ENCODE measurements at regions not wholly inside any gene's neighbourhood (a gene's known extent, or its start where the extent isn't known, plus 50 kb on each side); places are given as distances from the start of the nearest gene placed in this dataset.

DNA sequence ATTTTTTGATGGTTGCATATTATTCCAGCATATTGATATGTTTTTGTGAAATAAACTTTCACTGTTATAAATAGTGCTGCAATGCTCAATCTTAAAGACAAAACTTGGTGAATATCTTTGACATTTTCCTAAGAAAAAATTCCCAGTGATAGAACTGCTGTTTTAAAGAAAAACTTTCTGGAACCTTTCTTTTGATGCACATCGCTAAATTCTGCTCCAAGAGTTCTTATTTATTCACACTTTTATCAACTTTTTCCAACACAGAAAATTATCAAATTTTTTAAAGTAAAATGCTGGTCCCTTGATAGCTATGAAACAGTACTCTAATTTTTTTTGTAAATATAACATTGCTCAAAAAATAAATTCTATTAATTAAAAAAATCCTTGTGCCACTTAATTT lies 196.6 kb downstream of the HS3ST3A1 start:
- no peak for FAIRE-seq

DNA sequence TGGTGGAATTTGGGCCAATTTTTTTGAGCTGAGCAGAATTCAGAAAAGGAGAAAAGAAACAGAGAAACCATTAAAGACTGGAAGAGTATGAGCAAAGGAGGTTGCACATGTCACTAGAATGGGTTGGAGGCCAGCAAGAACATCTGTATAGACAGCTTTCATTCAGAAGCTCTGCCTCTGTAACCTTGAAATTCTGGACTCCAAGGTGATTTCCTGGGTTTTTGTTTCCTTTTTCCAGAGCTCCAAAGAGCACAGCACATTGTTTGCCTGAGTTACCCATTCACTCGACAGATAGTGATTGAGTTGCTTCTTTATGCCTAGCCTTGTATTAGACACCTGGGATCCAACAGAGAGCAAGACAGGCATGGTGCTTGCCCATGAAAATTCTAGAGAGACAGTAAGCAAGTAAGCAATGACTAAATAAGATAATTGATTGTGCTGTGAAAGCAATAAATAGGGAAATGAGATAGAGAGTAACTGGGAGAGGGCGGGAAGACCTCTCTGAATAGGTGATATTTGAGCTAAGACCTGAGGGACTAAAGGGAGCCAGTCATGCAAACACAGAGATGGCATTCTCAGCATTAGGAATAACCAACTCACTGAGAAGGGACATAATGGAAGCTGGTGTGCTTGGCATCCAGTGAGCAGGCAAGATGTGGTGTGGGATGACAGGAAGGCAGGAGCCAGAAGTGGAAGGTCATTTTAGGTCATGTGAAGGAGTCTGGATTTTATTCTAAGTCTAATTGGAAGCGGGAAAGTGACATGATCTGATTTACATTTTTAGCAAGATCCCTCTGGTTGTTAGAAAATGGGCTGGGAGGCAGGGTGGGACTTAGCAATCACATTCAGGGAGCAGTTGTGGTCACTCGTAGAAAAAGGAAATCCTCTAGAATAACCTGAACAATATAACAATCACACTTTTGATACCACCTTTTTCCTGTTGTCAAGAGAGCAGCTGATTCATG lies 197.5 kb downstream of the HS3ST3A1 start:
- FAIRE-seq: no peak

DNA sequence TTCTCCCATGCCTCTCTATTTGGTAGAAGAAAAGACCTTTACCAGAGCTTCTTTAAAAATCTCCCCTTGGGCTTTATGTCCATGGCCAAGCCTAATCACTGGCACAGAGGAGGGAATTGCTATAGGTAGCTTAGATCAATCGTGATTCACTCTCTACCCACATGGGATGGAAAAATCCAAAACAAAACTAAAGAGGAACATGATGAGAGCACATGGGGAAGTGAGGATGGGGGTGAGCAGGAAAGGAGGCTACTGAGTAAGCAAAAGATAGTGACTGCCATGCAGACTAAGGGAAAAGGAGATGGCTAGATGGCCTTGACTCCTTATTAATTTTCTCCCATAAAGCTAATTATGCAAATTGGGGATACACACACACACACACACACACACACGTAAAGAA lies 201.2 kb downstream of the HS3ST3A1 start:
- no peak for FAIRE-seq

DNA sequence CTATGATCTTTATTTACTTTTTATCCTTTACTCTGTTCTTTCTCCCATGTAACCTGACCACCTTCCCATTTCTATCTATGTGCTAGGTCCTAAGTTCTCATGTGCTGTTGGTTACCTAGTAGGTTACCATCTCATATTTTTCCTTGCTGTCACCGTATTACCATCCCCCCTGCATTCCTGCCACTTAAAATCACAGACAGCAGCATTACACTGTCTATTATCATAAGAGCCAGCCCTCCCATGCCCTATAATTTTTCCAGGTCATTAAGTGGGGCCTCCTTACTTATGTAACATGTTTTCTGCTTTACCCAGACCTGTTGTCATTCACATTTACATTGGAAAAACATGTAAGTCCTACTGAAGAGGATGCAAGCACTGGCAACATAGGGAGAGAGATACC lies 202.9 kb downstream of the HS3ST3A1 start:
- no peak for FAIRE-seq

DNA sequence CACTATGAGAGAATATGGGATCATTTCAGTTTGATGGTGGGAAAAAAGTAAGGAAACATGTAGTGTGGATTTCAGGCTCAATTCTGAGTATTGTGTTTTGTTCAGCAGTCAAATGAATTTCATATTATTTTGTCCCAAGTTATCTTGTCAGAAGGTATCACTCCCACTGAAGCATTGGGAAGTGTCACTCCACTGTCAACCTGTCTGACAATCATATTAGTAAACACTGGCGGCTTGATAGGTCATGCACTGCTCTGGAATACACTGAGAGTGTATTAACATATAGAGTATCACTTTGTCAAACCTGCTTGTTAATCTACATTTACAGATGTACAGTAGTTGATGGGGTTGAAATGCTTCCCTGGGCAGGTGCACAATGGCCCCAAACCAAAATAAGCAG lies 203.6 kb downstream of the HS3ST3A1 start:
- no peak for FAIRE-seq

DNA sequence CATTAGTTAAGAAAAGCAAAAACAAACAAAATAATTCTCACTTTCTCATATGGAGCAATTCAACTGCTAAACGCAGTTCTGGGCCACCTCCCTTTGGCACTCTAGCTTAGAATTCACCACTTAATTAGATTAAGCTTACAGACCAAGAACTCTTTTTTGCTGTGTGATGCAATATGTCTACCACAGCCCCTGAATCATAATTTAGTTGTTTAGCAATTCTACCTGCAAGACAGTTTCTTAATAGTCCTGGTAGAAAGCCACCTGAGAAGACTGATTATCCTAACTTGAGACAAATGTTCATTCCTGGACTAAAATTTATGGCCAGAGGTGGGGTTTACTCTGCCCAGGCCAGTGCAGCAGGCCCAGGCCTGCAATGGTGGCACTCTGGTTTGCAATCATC lies 205.9 kb downstream of the HS3ST3A1 start:
- FAIRE-seq: no peak

DNA sequence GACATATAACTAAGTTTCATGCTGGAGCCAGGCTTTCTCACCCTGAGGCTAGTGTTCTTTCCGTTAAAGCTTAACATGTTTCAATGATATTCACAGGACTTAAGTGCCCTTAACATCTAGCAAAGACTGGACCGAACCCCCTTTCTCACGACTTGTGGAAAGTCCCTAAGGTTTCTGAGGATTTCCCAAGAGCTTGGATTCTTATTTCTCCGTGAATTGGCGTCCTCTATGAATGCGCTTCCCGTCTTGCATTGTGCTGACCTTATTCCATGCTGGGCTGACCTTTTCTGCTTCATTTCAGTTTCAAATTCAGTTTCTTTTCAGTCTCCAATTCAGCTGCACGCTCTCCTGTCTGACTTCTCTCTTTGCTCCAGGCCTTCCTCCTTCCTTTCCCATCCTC lies 206.4 kb downstream of the HS3ST3A1 start:
- no peak for FAIRE-seq

DNA sequence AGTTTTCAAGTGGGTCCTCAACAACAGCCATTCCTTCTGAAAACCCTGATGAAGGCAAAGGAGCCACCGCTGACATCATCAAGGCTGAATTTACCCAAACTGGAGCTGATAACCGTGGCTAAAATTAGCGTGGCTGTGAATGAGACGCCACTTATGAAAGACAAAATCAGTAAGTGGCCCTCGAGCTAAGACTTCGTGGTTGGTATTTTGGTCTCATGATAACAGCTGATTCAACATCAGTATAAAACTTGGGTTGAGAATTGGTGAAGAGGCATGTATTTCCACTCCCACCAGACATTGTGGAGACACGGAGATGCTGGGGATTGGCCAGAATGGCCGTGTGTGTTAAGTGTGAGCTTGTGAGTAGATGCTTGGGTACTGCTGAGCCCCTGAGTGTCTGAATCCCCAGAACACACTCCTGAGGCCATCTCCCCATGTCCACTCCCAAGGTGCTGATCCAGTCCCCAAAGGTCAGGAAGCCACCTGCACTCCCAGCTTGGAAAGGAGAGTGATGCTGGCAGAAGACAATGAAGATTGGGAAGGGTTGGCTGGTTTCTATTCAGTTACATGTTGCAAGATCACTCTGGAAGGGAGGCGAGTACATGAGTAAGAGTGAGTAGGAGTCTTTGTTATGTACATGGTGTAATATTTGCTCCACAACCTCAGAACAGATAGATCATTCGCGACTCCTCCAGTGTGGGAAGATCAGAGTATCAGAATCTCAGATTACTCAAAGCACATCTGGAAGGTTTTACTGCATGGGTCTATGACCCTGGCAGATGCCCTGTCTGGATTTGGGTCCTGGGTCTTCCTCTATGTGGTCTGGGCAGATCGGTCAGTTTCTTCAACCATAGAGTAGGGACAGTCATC lies 207.7 kb downstream of the HS3ST3A1 start:
- FAIRE-seq: no peak

DNA sequence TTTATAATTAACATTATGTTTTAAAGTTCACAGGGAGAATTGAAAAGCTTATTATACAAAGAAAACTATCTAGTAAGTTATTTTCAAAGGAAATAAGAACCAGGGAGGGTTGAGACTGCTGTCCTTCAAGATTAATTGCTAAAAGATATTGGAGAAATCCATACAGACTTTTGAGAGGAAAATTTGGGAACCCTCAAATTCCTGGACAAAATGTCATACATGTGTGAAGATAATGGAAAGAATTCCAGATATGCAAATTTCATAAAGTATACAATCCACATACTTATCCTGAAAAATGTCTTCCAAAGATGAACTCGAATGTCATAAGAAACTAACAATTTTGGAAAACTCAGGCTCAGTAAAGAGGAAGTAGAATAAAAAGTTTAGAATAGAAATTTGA lies 213.8 kb downstream of the HS3ST3A1 start:
- no peak for FAIRE-seq

DNA sequence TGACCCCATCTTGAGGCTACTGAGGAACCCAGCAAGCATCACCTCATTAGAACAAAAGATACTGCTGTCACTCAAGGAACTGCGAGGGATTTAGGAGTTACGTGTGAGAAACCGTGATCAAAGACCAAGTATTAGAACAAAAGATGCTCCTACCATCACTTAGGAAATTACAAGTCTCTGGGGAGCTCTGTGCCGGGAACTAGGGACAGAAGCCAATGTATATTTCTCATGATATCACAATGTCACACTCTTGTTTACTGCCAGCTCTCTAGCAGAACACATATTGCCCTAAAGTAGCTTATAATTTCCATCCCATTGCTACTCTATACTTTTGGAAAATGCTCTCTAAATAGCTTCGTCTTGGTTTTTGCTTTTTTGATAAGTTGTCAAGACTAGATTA lies 214.5 kb downstream of the HS3ST3A1 start:
- no peak for FAIRE-seq

DNA sequence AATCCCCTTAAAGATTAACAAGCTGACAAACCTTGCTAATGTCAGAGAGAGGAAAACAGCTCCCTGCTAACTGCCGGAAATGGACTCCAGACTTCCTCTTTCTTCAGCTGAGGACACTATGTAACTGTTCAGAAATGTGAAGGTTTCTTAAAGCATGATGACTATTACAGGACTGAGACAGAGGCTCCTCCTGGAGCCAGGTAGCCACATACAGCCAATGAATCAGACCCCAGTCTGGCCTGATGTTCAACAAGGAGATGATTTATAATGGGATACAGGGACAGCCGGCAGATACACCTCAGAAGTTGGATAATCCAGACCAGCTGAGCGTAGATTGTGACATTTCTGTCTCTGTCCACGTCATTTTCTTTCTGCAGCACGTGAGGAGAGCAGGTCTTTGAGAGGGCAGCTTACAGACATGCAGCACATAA lies 216.2 kb downstream of the HS3ST3A1 start:
- FAIRE-seq: no peak

DNA sequence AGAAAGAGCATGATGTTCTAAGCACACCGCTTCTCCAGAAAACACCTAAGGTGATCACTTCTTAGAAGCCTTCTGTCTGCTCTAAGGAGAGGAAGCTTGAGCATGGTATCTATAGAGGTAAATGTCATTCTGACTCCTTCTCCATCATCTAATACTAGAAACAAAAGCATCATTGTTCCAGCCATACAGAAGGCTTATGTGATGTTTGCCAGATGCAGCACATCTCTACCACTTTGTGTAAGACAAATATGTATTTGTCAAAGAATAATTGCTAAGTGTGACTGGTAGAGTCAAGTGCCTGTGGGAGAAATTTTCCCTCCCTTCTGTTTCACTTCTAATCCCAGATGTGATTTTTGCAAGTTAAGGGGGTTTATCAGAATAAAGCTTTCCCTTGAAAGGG lies 217.1 kb downstream of the HS3ST3A1 start:
- no peak for FAIRE-seq

DNA sequence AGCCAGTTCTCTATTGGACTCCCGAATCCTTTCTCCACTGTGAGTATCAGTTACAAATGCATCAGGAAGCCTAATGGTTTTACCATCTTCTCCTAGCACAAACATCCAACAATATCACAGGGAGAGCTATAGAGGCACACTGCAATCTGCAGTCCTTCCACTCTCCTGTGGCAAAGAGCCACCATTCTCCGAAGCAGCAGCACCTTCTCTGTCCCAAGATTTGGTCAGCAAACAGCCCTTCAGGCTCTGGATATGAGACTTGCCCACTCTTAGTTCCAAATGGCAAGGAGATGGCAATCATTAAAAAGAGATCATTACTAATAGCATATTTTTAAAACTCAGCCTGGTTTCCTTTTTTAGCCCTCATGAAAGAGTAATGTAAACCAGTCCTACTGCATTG lies 223.4 kb downstream of the HS3ST3A1 start:
- no peak for FAIRE-seq

DNA sequence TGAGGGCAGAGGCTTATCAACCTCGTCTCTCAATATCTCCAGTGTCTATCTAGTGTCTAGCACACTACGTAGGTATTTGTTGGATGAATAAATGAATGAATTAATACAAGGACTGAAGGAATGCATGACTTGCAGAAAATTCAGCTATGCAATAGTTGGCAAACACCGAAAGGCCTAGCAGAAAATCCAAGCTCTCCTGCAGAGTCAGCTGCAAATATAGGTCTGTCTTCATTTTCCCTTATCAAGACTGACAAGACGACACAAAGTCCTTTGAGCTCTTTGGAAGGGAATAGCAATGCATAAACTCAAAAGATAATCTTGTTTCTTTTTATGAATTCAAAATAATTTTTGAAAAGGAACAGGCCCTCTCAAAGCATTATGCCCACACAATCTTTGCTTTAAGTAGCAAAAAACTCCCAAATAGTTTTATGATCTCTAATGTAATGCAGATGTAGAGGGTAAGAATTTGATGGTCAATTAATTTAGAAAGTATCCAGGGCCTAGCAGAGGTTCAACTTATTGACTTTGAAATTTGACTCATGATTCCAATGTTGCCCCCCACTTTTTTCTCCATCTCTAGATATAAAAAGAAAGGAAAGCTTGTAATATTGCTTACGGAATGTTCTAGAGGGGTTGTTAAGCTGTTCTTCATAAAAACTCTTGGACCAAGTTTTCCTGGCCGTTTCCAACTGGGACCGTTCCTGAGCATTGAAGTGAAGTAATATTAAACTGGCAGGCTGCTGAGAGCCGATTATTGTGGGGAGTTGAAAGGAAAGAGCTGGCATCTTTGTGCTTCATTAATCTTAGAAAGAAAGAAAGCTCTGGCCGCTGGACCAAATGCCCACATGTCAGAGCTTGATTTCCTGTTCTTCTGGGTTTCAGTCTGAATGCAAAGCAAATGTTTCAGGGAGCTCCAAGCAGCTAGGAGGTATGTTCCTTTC lies 227.3 kb downstream of the HS3ST3A1 start:
- FAIRE-seq: no peak

DNA sequence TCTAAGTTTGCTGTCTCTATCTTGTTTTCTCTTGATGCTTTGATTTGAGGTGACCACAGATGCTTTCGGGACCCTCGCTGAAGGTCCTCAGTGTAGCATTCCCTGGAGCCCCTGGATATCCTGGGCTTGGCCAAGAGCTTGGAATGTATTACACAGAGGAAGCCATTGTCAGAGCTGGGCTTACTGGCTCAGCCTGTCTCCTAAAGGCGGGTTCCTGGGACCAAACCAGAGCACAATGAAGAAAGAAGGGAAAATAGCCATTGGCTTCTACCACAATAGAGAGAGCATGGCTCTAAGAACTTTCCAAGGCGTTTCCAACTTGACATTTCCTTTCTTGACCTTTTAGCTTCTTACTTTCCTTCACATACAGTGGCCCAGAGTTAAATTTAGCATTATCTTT lies 229.3 kb downstream of the HS3ST3A1 start:
- no peak for FAIRE-seq

DNA sequence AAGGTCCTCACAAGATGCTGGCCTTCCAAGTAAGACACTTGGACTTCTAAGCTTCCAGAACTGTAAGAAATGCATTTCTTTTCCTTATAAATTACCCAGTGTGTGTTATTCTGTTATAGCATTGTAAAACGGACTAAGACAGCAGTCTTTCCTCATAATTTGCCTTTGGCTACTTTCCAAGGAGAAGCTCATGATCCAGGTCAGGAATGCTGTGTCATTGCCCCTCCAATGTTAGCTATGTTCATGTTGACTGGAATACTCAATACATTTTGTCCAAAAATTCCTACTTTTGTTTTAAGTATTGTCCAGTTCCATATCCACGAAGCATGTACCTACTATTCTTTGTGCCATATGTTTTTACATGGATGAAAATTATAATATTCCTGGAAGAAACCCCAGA lies 234.6 kb downstream of the HS3ST3A1 start:
- no peak for FAIRE-seq

DNA sequence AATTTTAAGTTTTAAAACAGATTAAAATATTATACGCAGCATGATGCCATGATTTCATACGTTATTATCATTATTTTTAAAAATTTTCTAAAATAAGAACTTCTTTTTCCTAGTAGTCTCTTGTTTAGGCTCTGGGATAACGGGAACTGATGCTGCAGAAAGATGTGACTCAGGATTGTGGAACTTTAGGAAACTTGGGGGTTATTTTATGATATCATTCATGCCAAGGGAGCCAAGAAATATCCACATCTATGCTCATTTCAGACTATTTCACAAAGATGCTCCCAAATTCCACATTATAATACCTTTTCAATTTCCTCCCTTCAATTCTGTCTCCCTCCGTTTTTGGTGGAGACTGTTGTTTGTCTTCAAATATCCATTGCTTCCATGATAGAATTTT lies 236.4 kb downstream of the HS3ST3A1 start:
- FAIRE-seq: no peak

DNA sequence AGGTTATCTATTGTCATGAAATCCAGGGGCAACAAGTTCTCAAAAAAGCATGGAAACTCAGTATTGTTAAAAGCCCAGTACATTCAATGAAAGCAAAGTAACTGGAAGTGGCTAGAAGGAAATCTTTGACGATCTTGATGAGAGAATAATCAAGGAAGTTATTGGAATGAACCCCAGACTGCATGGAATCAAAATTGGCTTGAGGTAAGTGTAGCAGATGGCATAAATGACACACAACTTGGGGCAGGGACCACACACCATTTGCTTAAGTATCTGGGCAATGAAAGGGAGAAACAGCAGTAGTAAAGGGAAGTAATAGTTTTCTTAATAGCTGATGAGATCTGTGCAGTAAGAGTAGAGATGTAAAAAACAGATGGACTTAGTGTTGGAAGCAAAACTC lies 238.0 kb downstream of the HS3ST3A1 start:
- FAIRE-seq: no peak

DNA sequence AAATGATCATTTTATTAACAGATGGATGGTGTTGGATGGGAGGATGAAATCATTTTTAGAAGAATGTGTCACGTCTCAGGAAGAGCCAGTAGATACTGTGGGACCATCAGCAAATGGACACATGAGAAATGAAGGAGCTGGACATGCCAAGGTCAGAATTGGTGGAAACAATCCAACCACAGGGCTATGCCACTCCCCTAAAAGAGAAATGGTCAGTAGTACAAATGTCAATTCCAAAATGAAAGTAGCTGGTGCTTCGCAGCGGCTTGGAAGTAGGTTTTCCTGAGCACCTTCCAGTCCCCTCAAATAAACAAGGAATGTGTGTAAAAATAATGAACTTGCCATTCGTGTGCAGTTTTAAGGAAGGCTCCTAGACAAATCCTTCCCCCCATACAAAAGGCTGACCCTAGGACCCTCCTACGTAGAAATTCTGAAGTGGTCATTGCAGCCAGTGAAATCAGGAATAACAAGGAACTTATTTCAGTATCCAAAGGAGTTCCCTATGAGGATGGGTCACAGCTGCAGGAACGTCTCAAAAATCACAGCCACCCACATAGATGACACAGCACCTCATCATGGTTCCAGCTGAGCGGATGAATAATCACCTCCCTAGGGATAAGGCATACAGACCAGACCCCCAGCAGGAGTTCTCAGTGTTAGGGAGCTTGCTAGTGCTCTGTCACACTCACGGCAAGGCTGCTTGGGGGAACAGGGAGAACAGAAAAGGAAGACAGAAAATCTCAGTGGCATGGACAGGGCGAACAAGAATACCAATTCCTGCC lies 239.2 kb downstream of the HS3ST3A1 start:
- no peak for FAIRE-seq

DNA sequence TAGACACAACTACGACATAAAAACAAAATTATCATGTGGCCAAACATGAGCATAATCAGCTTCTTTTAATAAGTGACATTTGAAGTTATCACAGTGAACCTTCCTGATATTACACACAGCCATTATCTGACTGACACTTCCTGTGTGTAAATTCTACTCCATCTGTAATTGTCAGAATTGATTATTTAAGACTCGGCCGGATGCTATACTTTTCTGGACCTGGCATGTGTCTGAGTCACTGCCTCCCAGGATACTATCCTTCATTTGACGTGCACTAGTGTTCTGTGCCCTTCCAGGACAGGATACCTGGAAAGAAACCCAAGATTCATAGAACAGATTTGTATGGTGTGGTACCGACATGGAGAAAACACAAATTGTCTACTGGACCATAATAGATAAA lies 242.0 kb downstream of the HS3ST3A1 start:
- FAIRE-seq: no peak

DNA sequence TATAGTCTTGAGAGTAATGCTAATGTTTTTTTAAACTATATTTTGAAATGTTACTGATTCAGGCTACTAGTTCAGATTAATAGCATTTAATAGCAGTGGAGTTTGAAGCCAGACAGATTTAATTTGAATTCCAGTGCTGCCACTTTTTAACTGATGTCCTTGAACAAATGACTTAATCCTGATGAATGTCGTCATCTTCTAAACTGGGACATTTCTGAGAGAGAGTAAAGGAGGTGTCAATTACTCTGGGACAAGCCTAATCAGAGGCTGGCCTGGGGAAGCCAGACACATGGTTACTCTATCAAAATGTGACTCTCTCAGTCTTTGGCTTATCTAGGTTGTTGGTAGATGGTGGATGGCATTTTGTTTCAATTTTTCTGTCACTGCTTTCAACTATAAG lies 246.7 kb downstream of the HS3ST3A1 start:
- no peak for FAIRE-seq

DNA sequence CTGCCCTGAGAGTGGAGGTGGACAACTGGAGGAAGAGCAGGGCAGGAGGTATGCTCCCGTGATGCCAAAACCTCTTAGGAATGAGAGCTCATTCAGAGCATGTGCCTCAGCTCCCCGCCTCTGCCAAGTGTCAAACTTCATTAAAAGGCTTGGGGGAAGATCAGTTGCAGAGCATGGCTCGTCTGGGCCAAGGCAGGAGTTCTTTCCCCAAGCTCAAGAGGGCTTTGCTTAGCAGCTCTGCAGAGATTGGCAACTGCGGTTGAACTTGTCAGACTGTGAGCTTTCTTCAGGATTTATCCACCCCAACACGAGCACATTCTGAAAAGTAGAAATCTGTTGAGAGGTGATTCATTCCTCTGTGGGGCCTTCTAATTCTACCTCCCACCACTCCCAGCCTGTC lies 248.1 kb downstream of the HS3ST3A1 start:
- no peak for FAIRE-seq

All from A204.1 (cell line).